ENCODE measurements at regions not wholly inside any gene's neighbourhood (a gene's known extent, or its start where the extent isn't known, plus 50 kb on each side); places are given as distances from the start of the nearest gene placed in this dataset.

- no peak for DNase-seq (ENCODE audit: extremely low spot score)
- no peak for TF ChIP-seq CTCF (IDR thresholded peaks at IDR 0.05; ENCODE audit: control extremely low read depth, extremely low read depth, low read depth, missing control alignments)
- ChIA-PET CTCF (interaction anchor here (1.1 kb wide), 1 partner anchor 569 kb away, joined by 4 read pairs; no protein-coding TSS in a partner anchor), POLR2A (no interaction called here)
These were observed 403.3 kb upstream of the ATP2B1 start for GRCh38 chr12:90111791-90112580.

GRCh38 chr12:90106568-90106967 is 397.9 kb upstream of the ATP2B1 start:
- DNase-seq (ENCODE audit: extremely low spot score): no peak
- CTCF ChIA-PET: interaction anchor here (1.0 to 7.6 kb wide), 5 partner anchors 9 to 588 kb away, joined by 3 to 60 read pairs (median 3); no protein-coding TSS in a partner anchor
- POLR2A ChIA-PET: no interaction called here
- no peak for TF ChIP-seq CTCF (IDR thresholded peaks at IDR 0.05; ENCODE audit: control extremely low read depth, extremely low read depth, low read depth, missing control alignments)

GRCh38 chr12:90102957-90103652 is 394.5 kb upstream of the ATP2B1 start:
- DNase-seq (ENCODE audit: extremely low spot score): peak; percentile 20
- ChIA-PET CTCF (interaction anchor here (1.0 to 7.6 kb wide), 20 partner anchors 7 to 586 kb away, joined by 3 to 60 read pairs (median 4); no protein-coding TSS in a partner anchor), POLR2A (no interaction called here)
- peak; percentile 64 for TF ChIP-seq CTCF (IDR thresholded peaks at IDR 0.05; ENCODE audit: control extremely low read depth, extremely low read depth, low read depth, missing control alignments)

- CTCF ChIA-PET: interaction anchor here (0.9 to 7.6 kb wide), 7 partner anchors 10 to 1081 kb away, joined by 3 to 60 read pairs (median 6); no protein-coding TSS in a partner anchor
These were observed 391.9 kb upstream of the ATP2B1 start for GRCh38 chr12:90100579-90100978.

GRCh38 chr12:90099288-90099687 is 390.6 kb upstream of the ATP2B1 start:
- ChIA-PET CTCF (no interaction called here), POLR2A (no interaction called here)
- no peak for TF ChIP-seq CTCF (IDR thresholded peaks at IDR 0.05; ENCODE audit: control extremely low read depth, extremely low read depth, low read depth, missing control alignments)
- no peak for DNase-seq (ENCODE audit: extremely low spot score)

More at GRCh38 chr12:90100579-90100978, 391.9 kb upstream of the ATP2B1 start:
- POLR2A ChIA-PET: no interaction called here
- DNase-seq (ENCODE audit: extremely low spot score): no peak
- no peak for TF ChIP-seq CTCF (IDR thresholded peaks at IDR 0.05; ENCODE audit: control extremely low read depth, extremely low read depth, low read depth, missing control alignments)

- ChIA-PET CTCF (interaction anchor here (0.9 to 1.1 kb wide), 4 partner anchors 8 to 22 kb away, joined by 3 to 4 read pairs (median 3); no protein-coding TSS in a partner anchor), POLR2A (no interaction called here)
- no peak for TF ChIP-seq CTCF (IDR thresholded peaks at IDR 0.05; ENCODE audit: control extremely low read depth, extremely low read depth, low read depth, missing control alignments)
- DNase-seq (ENCODE audit: extremely low spot score): no peak
These were observed 389.6 kb upstream of the ATP2B1 start for GRCh38 chr12:90098132-90098779.

Measured in GM10248 (cell line).